DMS153 (cell line): ENCODE measurements at regions not wholly inside any gene's neighbourhood (a gene's known extent, or its start where the extent isn't known, plus 50 kb on each side); places are given as distances from the start of the nearest gene placed in this dataset.
A peak's percentile ranks its signal among the peaks of the same experiment; 100 is the strongest.
"Not testable (repeated sequence)": the region's sequence is repeated elsewhere in the genome, so short reads cannot be mapped to it uniquely, and the experiment has no call there.

Experiments
- DNase-seq: peaks from one replicate; lab custom pipeline; 2025; lab: John Stamatoyannopoulos, UW

DNA sequence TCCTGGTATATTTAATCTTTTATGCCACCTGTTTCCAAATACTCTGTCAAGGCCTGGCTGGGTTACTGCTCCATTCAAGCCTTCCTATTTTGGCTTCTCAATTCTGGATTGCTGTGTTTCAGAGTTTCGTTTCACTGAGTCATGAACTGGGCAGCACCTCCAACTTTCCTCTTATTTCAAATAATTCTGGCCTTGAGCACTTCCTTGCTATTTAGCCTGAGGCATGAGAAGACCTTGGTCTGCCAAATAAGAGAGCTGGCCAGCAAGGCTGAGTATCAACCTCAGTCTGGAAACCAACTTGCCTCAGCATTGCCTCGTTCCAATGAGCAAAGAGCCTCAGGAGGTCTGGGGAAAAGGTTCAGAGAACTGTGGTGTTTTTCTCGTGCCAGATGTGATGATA, 66.6 kb downstream of the TNFAIP3 start:
- no peak for DNase-seq

- no peak for DNase-seq
Observed at GRCh38 chr6:137936798-137937197, 69.7 kb downstream of the TNFAIP3 start.

DNA sequence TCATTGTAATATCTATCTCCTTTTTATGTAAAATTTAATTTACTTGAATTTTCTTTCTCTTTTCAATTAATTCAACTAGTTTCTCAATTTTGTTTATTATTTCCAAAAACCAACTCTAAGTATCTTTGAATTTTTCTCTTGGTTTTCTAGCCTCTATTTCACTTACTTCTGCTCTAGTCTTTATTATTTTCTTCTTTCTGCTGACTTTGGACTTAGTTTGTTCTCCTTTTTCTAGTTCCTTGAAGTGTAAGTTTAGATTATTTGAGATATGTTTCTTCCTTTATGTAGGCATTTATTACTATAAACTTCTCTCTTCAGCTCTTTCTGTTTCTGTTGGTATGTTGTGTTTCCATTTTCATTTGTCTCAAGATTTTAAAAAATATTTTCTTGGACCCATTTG, 70.8 kb downstream of the TNFAIP3 start:
- no peak for DNase-seq

- DNase-seq: no peak
Observed at GRCh38 chr6:137938770-137939379, 71.8 kb downstream of the TNFAIP3 start.

DNA sequence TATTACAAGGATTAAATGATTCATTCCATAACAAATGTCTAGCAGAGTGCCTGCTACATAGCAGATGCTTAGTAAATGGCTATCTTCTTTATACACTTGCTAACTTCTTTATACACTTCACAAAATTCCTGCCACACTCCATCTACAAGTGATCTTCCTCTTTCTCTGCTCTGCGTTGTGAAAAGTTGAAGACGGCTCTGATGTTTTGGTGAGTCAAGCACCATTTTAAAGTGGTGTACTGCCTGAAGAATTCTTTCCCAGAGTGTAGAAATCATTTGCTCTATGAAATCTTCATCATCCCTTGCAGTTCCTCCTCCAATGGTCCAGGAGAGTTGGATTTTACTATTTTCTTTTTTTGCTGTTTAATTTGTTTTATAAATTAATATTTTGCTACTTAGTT, 74.9 kb downstream of the TNFAIP3 start:
- DNase-seq: no peak

DNA sequence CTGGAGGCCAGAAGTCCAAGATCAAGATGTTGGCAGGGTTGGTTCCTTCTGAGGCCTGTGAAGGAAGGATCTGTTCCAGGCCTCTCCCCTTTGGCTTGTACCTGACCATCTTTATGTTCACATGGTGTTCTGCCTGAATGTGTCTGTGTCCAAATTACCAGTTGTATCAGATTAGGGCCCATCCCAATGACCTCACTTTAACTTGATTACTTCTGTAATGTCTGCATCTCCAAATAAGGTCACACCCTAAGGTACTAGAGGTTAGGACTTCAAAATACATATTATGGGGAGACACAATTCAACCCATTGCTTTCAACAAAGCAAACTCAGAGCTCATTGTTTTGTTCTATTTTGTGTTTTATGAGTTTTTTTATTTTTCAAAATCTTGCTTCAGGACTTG, 75.7 kb downstream of the TNFAIP3 start:
- DNase-seq: no peak

- not testable (repeated sequence) for DNase-seq
Observed at GRCh38 chr6:137944381-137944780, 77.3 kb downstream of the TNFAIP3 start.

GRCh38 chr6:137944793-137945498, 77.9 kb downstream of the TNFAIP3 start:
- no peak for DNase-seq

DNA sequence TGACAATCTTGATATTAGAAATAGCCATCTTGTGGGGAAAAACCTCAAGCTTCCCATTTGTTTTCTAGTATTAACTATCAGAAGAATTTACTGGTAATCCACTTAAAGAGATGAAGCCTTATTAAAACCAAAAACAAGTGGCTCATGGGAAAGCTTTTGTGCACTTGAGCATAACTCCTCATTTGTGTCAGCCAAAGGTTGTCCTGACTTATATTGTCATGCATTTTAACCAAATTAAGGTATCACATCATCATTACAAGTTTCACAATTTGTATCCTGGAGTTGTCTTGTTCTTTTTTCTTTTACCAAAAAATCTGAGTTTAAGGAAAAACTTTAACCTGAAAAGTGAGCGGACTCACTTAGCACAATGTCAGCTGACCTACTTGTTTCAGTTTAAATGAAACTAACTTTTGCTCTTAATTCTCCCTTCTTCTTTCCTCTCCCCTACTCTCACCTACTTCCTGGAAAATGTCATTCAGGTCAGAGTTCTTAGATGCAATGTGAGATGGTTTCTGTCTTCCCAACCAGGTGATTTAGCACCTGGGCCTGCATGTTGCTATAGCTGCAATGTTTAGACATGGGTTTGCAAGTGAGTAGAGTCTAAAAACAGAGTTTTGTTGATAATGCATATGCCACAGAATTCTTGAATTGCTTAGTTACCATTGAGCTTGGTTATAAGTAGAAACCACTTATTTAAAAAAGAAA, 82.8 kb downstream of the TNFAIP3 start:
- DNase-seq: peak; percentile 80

GRCh38 chr6:137950581-137950980, 83.5 kb downstream of the TNFAIP3 start:
- DNase-seq: no peak

DNA sequence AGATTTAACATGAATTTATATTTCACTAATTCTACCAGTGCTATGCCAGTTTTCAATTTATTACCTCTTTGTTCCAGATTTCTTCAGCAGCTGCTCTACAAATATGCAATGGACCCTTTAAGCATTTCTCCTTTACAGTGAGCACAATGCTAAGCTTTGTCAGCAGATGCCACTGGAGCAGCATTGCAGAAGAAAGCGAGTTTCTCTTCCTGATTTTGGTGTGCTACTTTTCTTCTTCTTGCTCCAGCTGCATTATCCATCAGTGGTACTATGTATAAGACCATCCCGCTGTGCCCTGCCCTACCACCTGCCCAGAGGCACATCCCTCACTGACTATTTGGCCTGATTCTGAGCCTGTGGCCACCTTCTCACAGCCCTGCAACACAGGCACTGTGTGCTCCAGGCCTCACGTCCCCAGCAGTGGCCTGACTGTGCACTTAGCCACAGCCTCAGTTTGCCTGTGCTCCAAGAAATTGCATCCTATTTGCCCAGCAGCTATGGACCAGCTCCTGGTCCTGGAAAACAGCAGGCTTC, 84.1 kb downstream of the TNFAIP3 start:
- no peak for DNase-seq

DNA sequence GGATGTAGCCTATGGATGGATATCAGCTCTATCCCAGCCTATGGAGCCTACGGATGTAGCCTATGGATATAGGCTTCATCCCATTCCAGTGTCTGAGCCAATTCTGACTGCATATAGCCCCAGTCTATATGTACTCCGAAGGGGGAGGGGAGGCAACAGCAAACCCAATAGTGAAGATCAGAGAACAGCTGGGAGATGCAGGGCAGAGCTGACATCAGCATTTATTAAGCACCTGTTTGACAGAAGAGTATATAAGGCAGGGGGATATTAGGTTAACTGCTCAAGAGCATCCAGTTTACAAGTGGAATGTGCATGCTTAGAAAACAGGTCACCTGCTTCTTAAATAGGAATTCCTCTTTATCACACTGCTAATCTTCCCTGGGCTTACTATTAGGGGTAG, 85.2 kb downstream of the TNFAIP3 start:
- no peak for DNase-seq

GRCh38 chr6:137953761-137954160, 86.7 kb downstream of the TNFAIP3 start:
- no peak for DNase-seq

GRCh38 chr6:137954253-137954652, 87.2 kb downstream of the TNFAIP3 start:
- no peak for DNase-seq

DNA sequence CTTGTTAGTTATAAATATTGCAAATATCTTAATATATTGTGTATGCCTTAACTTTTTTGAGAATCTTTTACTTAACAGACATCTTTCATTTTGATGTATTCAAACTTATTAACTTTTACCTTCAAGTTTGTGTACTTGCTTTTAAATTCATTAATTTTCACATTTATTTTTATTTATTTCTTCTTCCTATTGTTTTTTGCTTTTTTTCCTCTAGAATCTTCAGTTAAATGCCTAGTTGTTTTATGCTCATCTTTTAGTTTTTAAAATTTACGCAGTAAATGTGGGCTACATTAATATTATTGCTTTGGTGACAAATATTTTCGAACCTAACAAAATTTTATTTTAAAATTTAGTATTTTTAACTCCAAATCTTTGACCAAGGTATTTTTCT, 89.0 kb downstream of the TNFAIP3 start:
- DNase-seq: no peak

DNA sequence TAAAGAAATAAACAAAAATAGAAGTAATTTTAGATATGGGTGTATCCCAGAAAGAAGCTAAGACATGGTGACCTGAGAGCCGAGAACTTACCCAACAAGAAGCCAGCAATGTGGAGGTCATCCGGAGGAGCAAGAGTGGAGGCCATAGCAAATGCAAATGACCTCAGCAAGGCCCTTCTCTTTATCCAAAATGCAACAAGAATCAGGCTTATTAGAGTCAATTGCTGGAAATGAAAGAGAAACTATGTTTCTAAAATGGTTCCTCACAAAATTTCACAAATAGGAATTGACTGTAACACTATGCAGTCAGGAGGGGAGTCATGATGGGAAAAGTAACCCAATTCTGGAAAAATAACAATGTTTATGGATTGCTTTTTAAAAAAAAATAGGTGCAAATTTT, 90.4 kb downstream of the TNFAIP3 start:
- no peak for DNase-seq

- DNase-seq: no peak
Observed at GRCh38 chr6:137958811-137959565, 91.9 kb downstream of the TNFAIP3 start.

DNA sequence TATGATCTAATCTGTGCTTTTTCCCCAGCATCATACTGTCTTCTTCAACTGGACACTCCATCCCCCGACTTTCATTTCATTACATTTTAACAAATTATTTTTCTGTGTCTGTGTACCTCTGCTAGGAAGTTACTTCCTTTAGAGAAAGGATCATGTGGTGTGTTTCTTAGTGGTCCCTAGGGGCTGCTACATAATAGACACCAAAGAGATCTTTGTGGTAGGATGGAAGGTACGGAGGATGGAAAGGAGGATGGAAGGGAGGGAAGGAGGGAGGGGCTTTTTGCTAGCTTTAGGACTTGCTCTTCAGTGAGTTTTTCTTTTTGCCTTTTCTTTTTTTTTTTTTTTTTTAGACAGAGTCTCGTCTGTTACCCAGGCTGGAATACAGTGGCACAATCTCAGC, 95.7 kb downstream of the TNFAIP3 start:
- no peak for DNase-seq

GRCh38 chr6:137964876-137965275, 97.8 kb downstream of the TNFAIP3 start:
- no peak for DNase-seq

GRCh38 chr6:137967689-137968454, 100.8 kb downstream of the TNFAIP3 start:
- DNase-seq: no peak

DNA sequence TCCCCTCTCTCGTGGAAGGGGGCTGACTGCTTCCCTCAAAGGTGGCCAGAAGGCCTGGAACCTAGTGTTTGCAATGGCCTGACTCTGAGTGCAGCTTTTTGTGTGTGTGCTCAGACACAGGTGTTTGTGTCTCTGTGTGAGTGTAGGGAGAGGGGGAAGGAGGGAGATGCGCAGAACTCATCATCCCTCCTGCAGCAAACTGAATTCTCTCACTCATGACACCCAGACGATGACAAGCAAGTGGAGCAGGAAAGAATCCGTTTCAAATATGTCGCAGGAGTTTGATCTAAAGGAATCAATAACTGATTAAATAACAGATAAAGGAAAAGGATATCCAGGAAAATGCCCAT, 101.4 kb downstream of the TNFAIP3 start:
- DNase-seq: no peak

GRCh38 chr6:137968901-137969300, 101.8 kb downstream of the TNFAIP3 start:
- no peak for DNase-seq
